ENCODE measurements at regions not wholly inside any gene's neighbourhood (a gene's known extent, or its start where the extent isn't known, plus 50 kb on each side); places are given as distances from the start of the nearest gene placed in this dataset.

DNA sequence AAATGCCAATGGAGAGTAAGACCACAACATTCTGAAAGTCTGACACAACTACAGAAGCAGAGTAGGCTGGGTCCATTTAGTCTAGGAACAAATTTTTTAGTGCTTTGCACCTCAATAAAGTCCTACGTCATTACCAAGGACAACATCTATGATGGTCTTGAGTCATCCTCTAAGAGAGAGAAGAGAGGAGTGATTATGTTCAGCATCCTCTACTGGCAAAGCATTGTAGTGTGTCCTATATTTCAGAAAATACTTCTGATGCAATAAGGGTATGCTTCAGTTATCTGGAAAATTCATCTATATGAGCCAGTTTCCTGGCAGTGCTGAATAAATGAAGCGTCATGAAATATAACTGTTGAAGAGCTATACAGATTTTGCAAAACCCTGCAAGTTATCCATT lies 95.6 kb downstream of the P2RY1 start:
- H3K27me3 ChIP-seq (ENCODE audit: insufficient read depth, low read length): no peaks in the 10 kb centered on the region
- Mint-ChIP-seq H3K27ac (no peak overlapping the region), H3K9me3 (no peaks in the 10 kb centered on the region), H3K4me3 (no peak overlapping the region), H3K36me3 (no peaks in the 10 kb centered on the region), H3K4me1 (no peaks in the 10 kb centered on the region), H3K27me3 (peaks cover 2 to 3% of the 10 kb centered on the region in 2 donors)
- POLR2A ChIA-PET (ENCODE audit: partially characterized antibody): no interaction called here
- H3K36me3 ChIP-seq (ENCODE audit: insufficient read depth, low read length): no peaks in the 10 kb centered on the region
- CTCF ChIA-PET (ENCODE audit: partially characterized antibody): no interaction called here
- no peak overlapping the region for H3K4me3 ChIP-seq (ENCODE audit: low read length in 2 of 2)
- H3K27ac ChIP-seq (ENCODE audit: low read depth, low read length): no peak overlapping the region
- no peaks in the 10 kb centered on the region for H3K4me1 ChIP-seq (ENCODE audit: insufficient read depth, low read length)
- no peak for DNase-seq
- H3K9me3 ChIP-seq (ENCODE audit: control insufficient read depth in 1 of 2, low read length in 2 of 2): no peaks in the 10 kb centered on the region
- intact Hi-C loops (cut with micrococcal nuclease): no loop called here

DNA sequence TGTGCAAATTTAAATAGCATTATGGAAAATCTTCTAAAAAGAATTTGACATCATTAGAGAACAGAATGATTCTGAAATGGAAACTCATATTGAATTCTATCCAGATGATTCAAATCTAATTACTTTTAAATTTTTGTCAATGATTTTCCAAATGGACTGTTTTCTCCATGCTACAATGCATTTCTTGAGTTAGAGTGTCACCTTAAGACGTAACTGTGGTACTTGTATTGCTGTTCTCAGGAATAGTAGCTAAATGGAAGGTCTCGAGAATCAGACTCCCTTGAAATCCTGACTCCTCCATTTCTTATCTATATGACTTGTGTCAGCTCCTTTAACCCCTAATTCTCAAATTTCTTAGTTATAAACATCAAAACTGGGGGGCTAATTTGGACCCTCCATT lies 102.3 kb downstream of the P2RY1 start:
- no peaks in the 10 kb centered on the region for H3K9me3 ChIP-seq (ENCODE audit: control insufficient read depth in 1 of 2, low read length in 2 of 2)
- H3K36me3 ChIP-seq (ENCODE audit: insufficient read depth, low read length): no peaks in the 10 kb centered on the region
- Mint-ChIP-seq H3K4me1 (no peaks in the 10 kb centered on the region), H3K4me3 (no peak overlapping the region), H3K27me3 (peaks cover 1 to 2% of the 10 kb centered on the region in 2 donors), H3K27ac (no peak overlapping the region), H3K36me3 (no peaks in the 10 kb centered on the region), H3K9me3 (no peaks in the 10 kb centered on the region)
- H3K4me3 ChIP-seq (ENCODE audit: low read length in 2 of 2): no peak overlapping the region
- no peak overlapping the region for H3K27ac ChIP-seq (ENCODE audit: low read depth, low read length)
- intact Hi-C loops (cut with micrococcal nuclease): no loop called here
- ChIA-PET POLR2A (ENCODE audit: partially characterized antibody) (no interaction called here), CTCF (ENCODE audit: partially characterized antibody) (no interaction called here)
- no peaks in the 10 kb centered on the region for H3K4me1 ChIP-seq (ENCODE audit: insufficient read depth, low read length)
- no peak for DNase-seq
- no peaks in the 10 kb centered on the region for H3K27me3 ChIP-seq (ENCODE audit: insufficient read depth, low read length)

DNA sequence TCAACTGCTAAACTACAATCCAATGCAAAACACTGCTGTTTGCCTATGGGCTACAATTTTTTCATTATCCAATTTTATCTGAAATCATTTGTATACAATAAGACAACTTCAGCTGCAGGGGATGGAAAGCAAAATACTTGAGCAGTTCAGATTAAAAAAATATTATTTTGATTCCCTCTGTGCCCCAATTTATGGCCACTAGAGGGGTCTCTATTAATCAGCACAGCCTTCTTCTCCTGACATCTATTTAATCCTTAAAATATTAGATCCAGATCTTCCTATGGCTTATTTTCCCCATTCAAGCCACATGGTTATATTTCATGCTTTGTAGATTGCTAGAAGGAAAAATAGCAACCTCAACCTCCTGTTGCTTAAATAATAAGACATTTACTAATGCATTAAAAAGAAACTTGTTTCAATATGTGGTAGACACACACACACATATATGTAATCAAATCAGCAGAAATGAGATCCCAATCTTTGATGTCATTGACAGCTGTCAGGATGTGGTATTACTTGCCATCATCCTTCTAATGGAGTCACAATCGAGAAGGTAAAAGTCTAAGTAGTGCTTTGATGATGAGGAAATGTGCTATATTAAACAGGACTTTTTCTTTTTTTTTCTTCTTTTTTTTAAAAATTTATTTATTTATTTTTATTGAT lies 104.2 kb downstream of the P2RY1 start:
- no peaks in the 10 kb centered on the region for H3K27me3 ChIP-seq (ENCODE audit: insufficient read depth, low read length)
- no peaks in the 10 kb centered on the region for H3K4me1 ChIP-seq (ENCODE audit: insufficient read depth, low read length)
- no peak overlapping the region for H3K4me3 ChIP-seq (ENCODE audit: low read length in 2 of 2)
- H3K27me3 Mint-ChIP-seq: peaks cover 2 to 4% of the 10 kb centered on the region in 2 donors
- H3K27ac Mint-ChIP-seq: no peak overlapping the region
- H3K4me3 Mint-ChIP-seq: no peak overlapping the region
- H3K9me3 Mint-ChIP-seq: no peaks in the 10 kb centered on the region
- no peaks in the 10 kb centered on the region for H3K36me3 Mint-ChIP-seq
- H3K9me3 ChIP-seq (ENCODE audit: control insufficient read depth in 1 of 2, low read length in 2 of 2): no peaks in the 10 kb centered on the region
- ChIA-PET POLR2A (ENCODE audit: partially characterized antibody) (no interaction called here), CTCF (ENCODE audit: partially characterized antibody) (no interaction called here)
- no peaks in the 10 kb centered on the region for H3K36me3 ChIP-seq (ENCODE audit: insufficient read depth, low read length)
- intact Hi-C loops (cut with micrococcal nuclease): no loop called here
- H3K4me1 Mint-ChIP-seq: no peaks in the 10 kb centered on the region
- DNase-seq: no peak
- H3K27ac ChIP-seq (ENCODE audit: low read depth, low read length): no peak overlapping the region

DNA sequence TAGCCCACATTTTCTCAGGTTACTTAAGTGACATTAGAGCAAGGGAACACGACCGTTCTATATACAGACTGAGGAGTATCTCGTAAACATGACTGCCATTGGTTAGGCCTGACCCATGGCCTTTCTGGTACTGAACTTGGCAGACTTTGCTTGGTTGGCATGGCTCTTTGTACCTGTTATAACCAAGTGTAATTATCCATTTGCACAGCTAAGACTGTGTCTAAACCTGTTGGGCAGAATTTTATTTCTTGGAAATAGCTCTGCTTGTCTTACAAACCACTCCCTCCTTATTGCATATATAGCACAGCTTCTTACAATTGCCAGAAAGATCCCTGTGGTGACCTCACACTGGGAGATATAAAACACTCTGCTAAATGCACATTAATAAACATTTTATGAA lies 106.9 kb downstream of the P2RY1 start:
- Mint-ChIP-seq H3K4me3 (no peak overlapping the region), H3K27me3 (peaks cover 2% of the 10 kb centered on the region in 2 donors), H3K4me1 (no peaks in the 10 kb centered on the region), H3K27ac (no peak overlapping the region), H3K36me3 (no peaks in the 10 kb centered on the region), H3K9me3 (no peaks in the 10 kb centered on the region)
- ChIA-PET CTCF (ENCODE audit: partially characterized antibody) (no interaction called here), POLR2A (ENCODE audit: partially characterized antibody) (no interaction called here)
- no peak for DNase-seq
- Histone ChIP-seq H3K4me3 (ENCODE audit: low read length in 2 of 2) (no peak overlapping the region), H3K27me3 (ENCODE audit: insufficient read depth, low read length) (no peaks in the 10 kb centered on the region), H3K36me3 (ENCODE audit: insufficient read depth, low read length) (no peaks in the 10 kb centered on the region), H3K4me1 (ENCODE audit: insufficient read depth, low read length) (no peaks in the 10 kb centered on the region), H3K27ac (ENCODE audit: low read depth, low read length) (no peak overlapping the region), H3K9me3 (ENCODE audit: control insufficient read depth in 1 of 2, low read length in 2 of 2) (no peaks in the 10 kb centered on the region)
- intact Hi-C loops (cut with micrococcal nuclease): no loop called here

DNA sequence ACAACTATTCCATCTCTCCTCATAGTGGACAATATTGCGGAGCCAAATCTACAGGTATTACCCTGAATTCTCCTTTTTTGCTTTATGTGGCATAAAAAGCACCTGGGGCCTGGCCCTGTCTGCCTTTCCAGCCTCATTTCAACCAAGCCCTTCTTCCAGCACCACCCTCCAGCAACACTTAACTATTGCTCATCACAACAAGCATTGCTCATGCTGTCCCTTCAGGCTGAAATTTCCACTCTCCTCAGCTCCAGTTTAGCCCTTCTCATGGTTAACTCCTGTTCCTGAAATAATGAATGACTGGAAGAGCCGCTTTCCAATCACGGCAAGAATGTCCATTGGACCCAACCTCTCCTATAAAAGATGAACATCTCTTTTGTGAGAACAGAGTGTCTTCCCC lies 107.4 kb downstream of the P2RY1 start:
- Histone ChIP-seq H3K36me3 (ENCODE audit: insufficient read depth, low read length) (no peaks in the 10 kb centered on the region), H3K4me3 (ENCODE audit: low read length in 2 of 2) (no peak overlapping the region), H3K27me3 (ENCODE audit: insufficient read depth, low read length) (no peaks in the 10 kb centered on the region), H3K9me3 (ENCODE audit: control insufficient read depth in 1 of 2, low read length in 2 of 2) (no peaks in the 10 kb centered on the region), H3K4me1 (ENCODE audit: insufficient read depth, low read length) (no peaks in the 10 kb centered on the region), H3K27ac (ENCODE audit: low read depth, low read length) (no peak overlapping the region)
- H3K36me3 Mint-ChIP-seq: no peaks in the 10 kb centered on the region
- H3K27me3 Mint-ChIP-seq: peaks cover 2% of the 10 kb centered on the region in 2 donors
- H3K4me3 Mint-ChIP-seq: no peak overlapping the region
- intact Hi-C loops (cut with micrococcal nuclease): no loop called here
- no peaks in the 10 kb centered on the region for H3K9me3 Mint-ChIP-seq
- ChIA-PET POLR2A (ENCODE audit: partially characterized antibody) (no interaction called here), CTCF (ENCODE audit: partially characterized antibody) (no interaction called here)
- no peak for DNase-seq
- H3K4me1 Mint-ChIP-seq: no peaks in the 10 kb centered on the region
- H3K27ac Mint-ChIP-seq: no peak overlapping the region

DNA sequence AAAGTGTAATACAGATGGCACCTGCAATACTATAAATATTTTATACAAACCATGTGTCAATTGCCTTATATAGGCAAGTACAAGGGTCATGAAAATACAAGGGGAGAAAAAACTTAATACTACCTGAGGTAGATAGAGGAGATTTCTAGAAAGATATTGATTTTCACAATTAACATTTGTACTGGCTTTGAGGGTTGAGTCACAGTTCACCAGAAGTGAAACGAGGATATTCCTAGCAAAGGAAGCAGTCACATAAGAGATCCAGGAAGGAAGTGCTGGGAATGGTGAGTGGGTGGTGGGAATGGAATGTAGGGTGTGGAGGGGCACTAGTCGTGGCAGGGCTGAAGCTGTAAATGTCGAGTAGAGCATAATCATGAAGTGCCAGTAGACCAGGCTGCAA lies 108.7 kb downstream of the P2RY1 start:
- H3K27ac Mint-ChIP-seq: no peak overlapping the region
- H3K4me3 Mint-ChIP-seq: no peak overlapping the region
- CTCF ChIA-PET (ENCODE audit: partially characterized antibody): no interaction called here
- POLR2A ChIA-PET (ENCODE audit: partially characterized antibody): no interaction called here
- Histone ChIP-seq H3K9me3 (ENCODE audit: control insufficient read depth in 1 of 2, low read length in 2 of 2) (no peaks in the 10 kb centered on the region), H3K27ac (ENCODE audit: low read depth, low read length) (no peak overlapping the region), H3K27me3 (ENCODE audit: insufficient read depth, low read length) (no peaks in the 10 kb centered on the region), H3K4me3 (ENCODE audit: low read length in 2 of 2) (no peak overlapping the region), H3K4me1 (ENCODE audit: insufficient read depth, low read length) (no peaks in the 10 kb centered on the region), H3K36me3 (ENCODE audit: insufficient read depth, low read length) (no peaks in the 10 kb centered on the region)
- no peaks in the 10 kb centered on the region for H3K9me3 Mint-ChIP-seq
- no peak for DNase-seq
- intact Hi-C loops (cut with micrococcal nuclease): no loop called here
- no peaks in the 10 kb centered on the region for H3K4me1 Mint-ChIP-seq
- peaks cover 2% of the 10 kb centered on the region in 2 donors for H3K27me3 Mint-ChIP-seq
- H3K36me3 Mint-ChIP-seq: no peaks in the 10 kb centered on the region

DNA sequence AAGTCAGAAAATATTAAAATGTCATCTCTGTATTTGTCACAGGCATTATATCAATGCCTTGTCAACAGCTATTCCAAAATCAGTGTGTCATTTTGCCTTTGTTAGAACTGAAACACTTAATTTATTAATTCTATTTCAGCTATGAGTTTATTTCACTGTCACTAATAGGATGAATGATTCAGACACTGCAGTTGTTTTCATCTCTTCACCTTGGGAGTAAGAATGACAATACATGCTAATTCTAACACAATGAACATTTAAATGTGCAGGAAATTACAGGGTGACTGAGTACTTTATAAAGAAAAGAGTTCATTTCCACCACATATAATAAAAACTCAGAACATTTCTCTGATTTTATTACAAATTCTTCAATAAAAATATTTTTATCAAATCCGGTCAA lies 109.7 kb downstream of the P2RY1 start:
- no peak for DNase-seq
- Histone ChIP-seq H3K4me1 (ENCODE audit: insufficient read depth, low read length) (no peaks in the 10 kb centered on the region), H3K27me3 (ENCODE audit: insufficient read depth, low read length) (no peaks in the 10 kb centered on the region), H3K4me3 (ENCODE audit: low read length in 2 of 2) (no peak overlapping the region), H3K9me3 (ENCODE audit: control insufficient read depth in 1 of 2, low read length in 2 of 2) (no peaks in the 10 kb centered on the region), H3K36me3 (ENCODE audit: insufficient read depth, low read length) (no peaks in the 10 kb centered on the region), H3K27ac (ENCODE audit: low read depth, low read length) (no peak overlapping the region)
- Mint-ChIP-seq H3K9me3 (no peaks in the 10 kb centered on the region), H3K36me3 (no peaks in the 10 kb centered on the region), H3K27ac (no peak overlapping the region), H3K27me3 (peaks cover 2% of the 10 kb centered on the region in 2 donors), H3K4me3 (no peak overlapping the region), H3K4me1 (no peaks in the 10 kb centered on the region)
- ChIA-PET CTCF (ENCODE audit: partially characterized antibody) (no interaction called here), POLR2A (ENCODE audit: partially characterized antibody) (no interaction called here)
- intact Hi-C loops (cut with micrococcal nuclease): no loop called here

DNA sequence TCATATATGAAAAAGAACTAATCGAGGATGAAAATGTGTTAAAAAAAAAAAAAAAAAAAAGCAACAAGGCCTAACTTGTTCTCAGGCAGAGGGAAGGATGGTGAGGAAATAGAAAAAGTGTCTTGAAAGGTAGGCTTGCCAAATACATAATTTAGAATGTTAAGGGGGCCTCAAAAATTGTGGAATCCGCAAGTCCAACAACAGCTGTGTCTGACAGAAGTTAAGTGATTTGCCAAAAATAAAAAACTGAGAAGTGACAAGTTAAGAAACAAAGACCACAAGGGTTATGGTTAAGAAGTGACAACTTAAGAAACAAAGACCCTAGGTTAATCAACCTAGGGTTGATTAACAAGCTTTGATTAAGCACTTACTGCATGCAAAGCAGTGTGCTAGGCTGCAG lies 110.6 kb downstream of the P2RY1 start:
- H3K27me3 Mint-ChIP-seq: peaks cover 2% of the 10 kb centered on the region in 2 donors
- Histone ChIP-seq H3K9me3 (ENCODE audit: control insufficient read depth in 1 of 2, low read length in 2 of 2) (no peaks in the 10 kb centered on the region), H3K27ac (ENCODE audit: low read depth, low read length) (no peak overlapping the region), H3K27me3 (ENCODE audit: insufficient read depth, low read length) (no peaks in the 10 kb centered on the region), H3K36me3 (ENCODE audit: insufficient read depth, low read length) (no peaks in the 10 kb centered on the region), H3K4me3 (ENCODE audit: low read length in 2 of 2) (no peak overlapping the region), H3K4me1 (ENCODE audit: insufficient read depth, low read length) (no peaks in the 10 kb centered on the region)
- ChIA-PET CTCF (ENCODE audit: partially characterized antibody) (no interaction called here), POLR2A (ENCODE audit: partially characterized antibody) (no interaction called here)
- no peaks in the 10 kb centered on the region for H3K36me3 Mint-ChIP-seq
- intact Hi-C loops (cut with micrococcal nuclease): no loop called here
- no peaks in the 10 kb centered on the region for H3K4me1 Mint-ChIP-seq
- H3K27ac Mint-ChIP-seq: no peak overlapping the region
- no peaks in the 10 kb centered on the region for H3K9me3 Mint-ChIP-seq
- H3K4me3 Mint-ChIP-seq: no peak overlapping the region
- DNase-seq: no peak

Data from CD4-positive, alpha-beta memory T cell (primary cell).